K562 (cell line): ENCODE measurements at regions not wholly inside any gene's neighbourhood (a gene's known extent, or its start where the extent isn't known, plus 50 kb on each side); places are given as distances from the start of the nearest gene placed in this dataset.

Experiments
- ATAC-seq: fragments of 200-7000 bp; cut with Tn5 transposase; 3 replicates; pipeline ENCODE4 v1.9.1; 2020; ENCODE audit warnings: moderate library complexity
- BruUV-seq: library from RNA; stranded (reverse); fragments of 400-500 nt; replicated peaks from 2 replicates; lab custom pipeline; 2021; lab: Mats Ljungman, UMichigan
- CTCF ChIA-PET: fragments of 300-600 bp; formaldehyde crosslinking; extraction: SDS; loops from one replicate; lab custom pipeline; 2021; ENCODE audit warnings: low intra/inter-chr PET ratio; lab: Yijun Ruan, JAX
- POLR2A ChIA-PET: fragments of 300-600, 350-650 bp; sonication (Branson Sonifier 250); formaldehyde crosslinking; extraction: SDS; loops from one replicate; lab custom pipeline; 2021; ENCODE audit warnings: antibody characterized with exemption, inconsistent platforms; lab: Yijun Ruan, JAX
- DNase-seq, 4 experiments: peaks; one replicate each; pipeline versions ENCODE4 v3.0.0 to v3.0.0-alpha.2; 2011 to 2018; ENCODE audit warnings: low spot score in 3 of 4, mixed read lengths in 3 of 4; ENCODE audit errors: extremely low read depth in 1 of 4
- FAIRE-seq: peaks from 2 replicates; lab custom pipeline; 2011; peaks lifted over from hg19 to GRCh38; lab: Jason Lieb, UNC
- H2AFZ ChIP-seq: 2 replicates; pipeline ENCODE4 v1.6.0; 2011; ENCODE audit warnings: low read depth, low read length, control low read depth, inconsistent platforms
- H3K27ac ChIP-seq: fragments of 200-600 bp; 3 replicates; pipeline ENCODE4 v1.8.0; 2011; ENCODE audit warnings: low read depth, mild to moderate bottlenecking, control low read depth, inconsistent platforms, low read length, moderate library complexity, mixed read lengths; ENCODE audit errors: extremely low read depth
- H3K27me3 ChIP-seq, 2 experiments: fragments of 300-600 bp in 1 of 2; 2 replicates in 1 of 2; 3 replicates in 1 of 2; pipeline versions ENCODE4 v1.6.0 to v1.8.0; 2011; ENCODE audit warnings: inconsistent platforms in 2 of 2, low read length in 2 of 2, mild to moderate bottlenecking in 1 of 2, mixed read lengths in 1 of 2, moderate library complexity in 1 of 2; ENCODE audit not compliant: control insufficient read depth in 2 of 2, insufficient read depth in 2 of 2
- H3K36me3 ChIP-seq: fragments of 300-600 bp; 3 replicates; pipeline ENCODE4 v1.8.0; 2011; ENCODE audit warnings: mild to moderate bottlenecking, low read length, inconsistent platforms; ENCODE audit not compliant: control insufficient read depth, insufficient read depth
- H3K4me1 ChIP-seq, 2 experiments: fragments of 200-600 bp in 1 of 2; replicated peaks in 1 of 2; 2 replicates in 1 of 2; 3 replicates in 1 of 2; pipeline versions ENCODE4 v1.5.1 to v1.8.0; 2011; ENCODE audit warnings: inconsistent platforms in 2 of 2, low read length in 2 of 2, mild to moderate bottlenecking in 1 of 2, mixed read lengths in 1 of 2, moderate library complexity in 1 of 2; ENCODE audit not compliant: control insufficient read depth in 2 of 2, insufficient read depth in 2 of 2
- H3K4me2 ChIP-seq: 2 replicates; pipeline ENCODE4 v1.6.1; 2011; ENCODE audit warnings: low read length, control low read depth, inconsistent platforms, mixed read lengths; ENCODE audit not compliant: insufficient read depth
- H3K4me3 ChIP-seq: fragments of 200-600 bp; sonication (generic), shearing (Covaris generic); 2 replicates; pipeline ENCODE4 v1.5.1; 2016; ENCODE audit warnings: control low read depth, inconsistent platforms
- H3K79me2 ChIP-seq: fragments of 200-600 bp; 3 replicates; pipeline ENCODE4 v1.8.0; 2011; ENCODE audit warnings: low read length, inconsistent platforms; ENCODE audit not compliant: control insufficient read depth, insufficient read depth
- H3K9ac ChIP-seq, 2 experiments: 2 replicates each; pipeline versions ENCODE4 v1.6.0 to v1.6.1; 2011; ENCODE audit warnings: low read depth in 2 of 2, low read length in 2 of 2, control low read depth in 1 of 2, inconsistent platforms in 1 of 2, mild to moderate bottlenecking in 1 of 2, mixed read lengths in 1 of 2; ENCODE audit not compliant: insufficient read depth in 1 of 2
- H3K9me1 ChIP-seq: one replicate; pipeline ENCODE4 v1.6.0; 2011; ENCODE audit warnings: inconsistent platforms, mild to moderate bottlenecking, low read length, moderate library complexity; ENCODE audit not compliant: control insufficient read depth, insufficient read depth
- H3K9me3 ChIP-seq: replicated peaks from 2 replicates; pipeline ENCODE4 v1.5.1; 2011; ENCODE audit warnings: low read depth, low read length, inconsistent platforms; ENCODE audit not compliant: control insufficient read depth, insufficient read depth
- H4K20me1 ChIP-seq: replicated peaks from 2 replicates; pipeline ENCODE4 v1.6.1; 2011; ENCODE audit warnings: low read length, inconsistent platforms, mixed read lengths; ENCODE audit not compliant: control insufficient read depth, insufficient read depth
- BMI1 ChIP-seq: fragments of 150-350 bp; IDR thresholded peaks from 2 replicates; pipeline ENCODE4 v1.6.1; 2014; ENCODE audit warnings: low read length
- CBFA2T2 ChIP-seq: fragments of 450-650 bp; conservative IDR thresholded peaks from 2 replicates; pipeline ENCODE4 v1.6.1; 2017; ENCODE audit warnings: mild to moderate bottlenecking
- DMBX1 ChIP-seq: fragments of 250-450 bp; sonication (Bioruptor Pico); IDR thresholded peaks from 2 replicates; pipeline ENCODE4 v1.8.0; 2022; ENCODE audit warnings: inconsistent platforms, mild to moderate bottlenecking, moderate library complexity, borderline replicate concordance
- ELF4 ChIP-seq: fragments of 450-650 bp; formaldehyde crosslinking; IDR thresholded peaks from 2 replicates; pipeline ENCODE4 v1.4.0; 2022; ENCODE audit warnings: missing genetic modification characterization
- EWSR1 ChIP-seq: fragments of 450-650 bp; IDR thresholded peaks from 2 replicates; pipeline ENCODE4 v1.6.1; 2018; ENCODE audit warnings: borderline replicate concordance, mild to moderate bottlenecking, low read depth, moderate library complexity; ENCODE audit not compliant: partially characterized antibody
- KDM4B ChIP-seq, 2 experiments: fragments of 450-650 bp in 1 of 2; sonication (generic) in 1 of 2; IDR thresholded peaks; 2 replicates each; pipeline ENCODE4 v1.6.1; 2016 to 2017; ENCODE audit warnings: borderline replicate concordance in 2 of 2, antibody characterized with exemption in 1 of 2, low read depth in 1 of 2, mild to moderate bottlenecking in 1 of 2
- KLF10 ChIP-seq: fragments of 250-450 bp; sonication (Bioruptor Pico); IDR thresholded peaks from 2 replicates; pipeline ENCODE4 v1.6.1; 2021; ENCODE audit warnings: matching md5 sums
- KLF16 ChIP-seq: IDR thresholded peaks from 2 replicates; pipeline ENCODE4 v1.6.1; 2016; ENCODE audit warnings: antibody characterized with exemption
- MAZ ChIP-seq, 2 experiments: fragments of 450-650 bp in 1 of 2; sonication (generic) in 1 of 2; formaldehyde crosslinking; IDR thresholded peaks in 1 of 2; conservative IDR thresholded peaks in 1 of 2; 2 replicates each; pipeline versions ENCODE4 v1.4.0 to v1.5.0; 2020; ENCODE audit warnings: mild to moderate bottlenecking in 1 of 2, missing genetic modification reagents in 1 of 2
- MCM3 ChIP-seq: fragments of 450-650 bp; IDR thresholded peaks from 2 replicates; pipeline ENCODE4 v1.6.1; 2016
- NR2C1 ChIP-seq, 2 experiments: fragments of 450-650 bp; IDR thresholded peaks; 2 replicates each; pipeline ENCODE4 v1.6.1; 2017; ENCODE audit warnings: mild to moderate bottlenecking in 2 of 2, antibody characterized with exemption in 1 of 2, inconsistent platforms in 1 of 2, missing compliant biosample characterization in 1 of 2, missing genetic modification characterization in 1 of 2
- RFX1 ChIP-seq: fragments of 450-650 bp; IDR thresholded peaks from 2 replicates; pipeline ENCODE4 v1.6.1; 2016; ENCODE audit warnings: mild to moderate bottlenecking, moderate library complexity
- SNIP1 ChIP-seq: fragments of 450-650 bp; IDR thresholded peaks from 2 replicates; pipeline ENCODE4 v1.7.1; 2017; ENCODE audit warnings: low read depth, mild to moderate bottlenecking
- SNRNP70 ChIP-seq: fragments of 200-400 bp; formaldehyde crosslinking; optimal IDR thresholded peaks from 2 replicates; pipeline ENCODE3; 2017; ENCODE audit warnings: low read depth, low read length
- TAL1 ChIP-seq: fragments of 450-650 bp; IDR thresholded peaks from 2 replicates; pipeline ENCODE4 v1.6.1; 2016; ENCODE audit warnings: mild to moderate bottlenecking
- TCF7L2 ChIP-seq: fragments of 150-350 bp; IDR thresholded peaks from 2 replicates; pipeline ENCODE4 v1.6.1; 2016; ENCODE audit warnings: low read depth, mild to moderate bottlenecking, low read length, moderate library complexity
- TOE1 ChIP-seq, 2 experiments: fragments of 450-650 bp in 1 of 2; sonication (generic) in 1 of 2; formaldehyde crosslinking in 1 of 2; IDR thresholded peaks; 2 replicates each; pipeline versions ENCODE4 v1.7.1 to v1.8.0; 2016 to 2022; ENCODE audit warnings: borderline replicate concordance in 2 of 2, mild to moderate bottlenecking in 2 of 2, antibody characterized with exemption in 1 of 2, inconsistent platforms in 1 of 2, low read depth in 1 of 2, missing genetic modification reagents in 1 of 2, moderate library complexity in 1 of 2
- U2AF2 ChIP-seq: fragments of 200-400 bp; formaldehyde crosslinking; optimal IDR thresholded peaks from 2 replicates; pipeline ENCODE3; 2017; ENCODE audit warnings: low read depth, mild to moderate bottlenecking, low read length
- WGBS: fragments of 100-300 bp; shearing (Covaris generic); methylation state at CpG from one replicate; pipeline ENCODE4 v1.1.6; 2016; ENCODE audit warnings: low coverage, mixed read lengths; ENCODE audit not compliant: insufficient coverage; ENCODE audit errors: missing lambda C conversion rate; 5-methylcytosine and 5-hydroxymethylcytosine counted together
- in situ Hi-C: fragments of 300-500 bp; cut with MboI; formaldehyde crosslinking; loops from 4 replicates; pipeline ENCODE4 v1.15.0; 2018; ENCODE audit warnings: inconsistent platforms, mixed read lengths
- intact Hi-C: fragments of 100-400 bp; cut with micrococcal nuclease; formaldehyde crosslinking; loops from 2 replicates; pipeline ENCODE4 v1.14.2; 2022

DNA sequence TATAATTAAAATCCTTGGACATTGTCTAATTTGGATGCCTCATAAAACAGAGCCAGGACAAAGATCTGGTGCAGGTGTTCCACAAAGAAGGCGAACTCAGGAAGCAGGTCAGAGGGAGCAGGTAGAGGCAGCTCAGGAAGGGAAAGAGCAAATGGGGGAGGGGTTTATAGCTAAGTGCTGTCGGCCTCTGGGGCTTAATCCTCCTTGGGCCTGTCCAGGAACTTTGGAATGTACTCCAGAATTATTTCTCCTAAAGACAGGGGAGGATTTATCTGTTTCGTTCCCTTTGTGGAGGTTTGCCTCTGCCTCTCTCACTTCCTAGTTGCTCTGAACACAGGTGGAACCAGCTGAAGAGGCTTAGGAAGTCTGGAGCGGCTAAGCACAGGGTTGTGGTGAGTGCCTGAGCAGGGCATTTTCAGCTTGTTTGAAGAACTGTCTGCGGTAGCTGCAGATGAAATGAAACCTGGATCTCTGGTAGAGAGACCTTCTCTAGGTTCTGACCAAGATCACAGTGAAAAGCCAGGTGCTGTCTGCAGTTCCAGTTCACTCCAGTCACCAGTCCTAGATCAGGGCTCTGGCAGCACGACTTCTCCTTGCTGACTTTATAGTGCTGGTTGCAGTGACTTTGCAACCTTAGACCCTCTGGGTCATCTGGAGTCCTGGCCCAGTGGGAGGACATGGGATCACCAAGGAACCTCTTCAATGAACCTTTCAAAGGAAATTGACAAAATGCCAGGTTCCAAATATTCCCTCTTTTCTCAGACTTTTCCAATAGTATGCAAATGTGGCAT, 519.2 kb downstream of the PCDH10 start:
- H2AFZ ChIP-seq = peak overlapping the region; percentile 68
- in situ Hi-C loops (no loop called here), intact Hi-C loops (no loop called here)
- H3K9ac ChIP-seq = peak overlapping the region in 1 of 2 experiments; percentile 32; a peak in 2 of 4 replicates
- no TSS peak for BruUV-seq
- FAIRE-seq (no peak), ATAC-seq (peak; percentile 71), DNase-seq (peak in 1 of 4 experiments; percentile 15)
- 5% methylated on average over 6 of the region's 6 CpGs for WGBS
- no peaks in the 10 kb centered on the region for H3K27me3 ChIP-seq
- no peak overlapping the region for H3K27ac ChIP-seq
- ChIA-PET CTCF (no interaction called here), POLR2A (no interaction called here)
- no peaks in the 10 kb centered on the region; a peak in 1 of 5 replicates for H3K4me1 ChIP-seq
- H3K4me2 ChIP-seq = peak overlapping the region; percentile 7; the same call in 1 of the 2 replicates
- H3K9me1 ChIP-seq = no peaks in the 10 kb centered on the region
- no peaks in the 10 kb centered on the region for H3K9me3 ChIP-seq
- H3K36me3 ChIP-seq = no peaks in the 10 kb centered on the region
- H3K4me3 ChIP-seq = no peak overlapping the region
- no peak for TF ChIP-seq U2AF2
- no peak for TF ChIP-seq MAZ (CRISPR knock-in tag; conservative IDR thresholded peaks at IDR 0.05 in 1 of 2, IDR thresholded peaks at IDR 0.05 in 1 of 2)
- TF ChIP-seq KLF16 = no peak
- TF ChIP-seq KDM4B (IDR thresholded peaks at IDR 0.05; ENCODE audit: borderline replicate concordance in 2 of 2, low read depth in 1 of 2) = no peak
- no peaks in the 10 kb centered on the region for H3K79me2 ChIP-seq
- no peaks in the 10 kb centered on the region for H4K20me1 ChIP-seq

DNA sequence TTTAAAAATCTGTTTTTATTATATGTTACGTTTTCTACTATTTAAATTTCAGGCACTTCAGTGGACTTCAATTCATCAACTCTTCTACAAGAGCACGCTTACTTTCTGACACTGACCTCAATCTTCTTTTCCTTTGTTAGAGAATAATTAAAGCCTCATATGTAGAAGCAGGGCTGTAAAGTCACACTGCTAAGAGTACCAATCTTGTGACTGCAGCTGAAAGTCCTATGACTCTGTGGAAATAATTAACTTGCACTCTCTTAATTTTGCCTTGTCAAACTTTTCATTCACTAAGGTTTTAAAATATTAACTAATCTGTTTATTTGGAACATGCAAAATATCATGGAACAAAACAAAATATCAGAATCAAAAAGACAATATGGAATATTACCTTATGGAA, 498.1 kb downstream of the PCDH10 start:
- no peaks in the 10 kb centered on the region for H3K4me1 ChIP-seq
- no peaks in the 10 kb centered on the region for H3K79me2 ChIP-seq
- H3K4me2 ChIP-seq = no peak overlapping the region
- no TSS peak for BruUV-seq
- H3K27me3 ChIP-seq = no peaks in the 10 kb centered on the region
- ChIA-PET CTCF (no interaction called here), POLR2A (no interaction called here)
- intact Hi-C loops (no loop called here), in situ Hi-C loops (no loop called here)
- ATAC-seq = no peak
- H3K9me3 ChIP-seq = no peaks in the 10 kb centered on the region
- 14% methylated on average over 2 of the region's 2 CpGs for WGBS
- H4K20me1 ChIP-seq = no peaks in the 10 kb centered on the region
- no peak overlapping the region for H2AFZ ChIP-seq
- DNase-seq = no peak
- no peaks in the 10 kb centered on the region for H3K9me1 ChIP-seq
- H3K27ac ChIP-seq = no peak overlapping the region
- H3K9ac ChIP-seq = no peak overlapping the region
- no peak overlapping the region for H3K4me3 ChIP-seq
- no peak for FAIRE-seq
- no peaks in the 10 kb centered on the region for H3K36me3 ChIP-seq
- no peak for TF ChIP-seq SNRNP70
- TF ChIP-seq SNIP1 = no peak
- TF ChIP-seq BMI1 = no peak
- no peak for TF ChIP-seq DMBX1 (CRISPR knock-in tag)
- no peak for TF ChIP-seq NR2C1 (IDR thresholded peaks at IDR 0.05)
- TF ChIP-seq NR2C1 (tag; IDR thresholded peaks at IDR 0.05) = no peak
- no peak for TF ChIP-seq KLF10 (CRISPR knock-in tag)
- no peak for TF ChIP-seq TAL1
- no peak for TF ChIP-seq CBFA2T2
- no peak for TF ChIP-seq TCF7L2
- TF ChIP-seq EWSR1 = no peak
- no peak for TF ChIP-seq MCM3
- TF ChIP-seq TOE1 (IDR thresholded peaks at IDR 0.05; ENCODE audit: borderline replicate concordance) = no peak
- TF ChIP-seq TOE1 (CRISPR knock-in tag; IDR thresholded peaks at IDR 0.05; ENCODE audit: borderline replicate concordance, low read depth) = no peak
- TF ChIP-seq RFX1 = no peak
- no peak for TF ChIP-seq ELF4
